SW 1271 (cell line): ENCODE measurements at regions not wholly inside any gene's neighbourhood (a gene's known extent, or its start where the extent isn't known, plus 50 kb on each side); places are given as distances from the start of the nearest gene placed in this dataset.
A peak's percentile ranks its signal among the peaks of the same experiment; 100 is the strongest.
"Not testable (repeated sequence)": the region's sequence is repeated elsewhere in the genome, so short reads cannot be mapped to it uniquely, and the experiment has no call there.

Experiments
- DNase-seq, 2 experiments: peaks; one replicate each; lab custom pipeline; 2025; lab: John Stamatoyannopoulos, UW

DNA sequence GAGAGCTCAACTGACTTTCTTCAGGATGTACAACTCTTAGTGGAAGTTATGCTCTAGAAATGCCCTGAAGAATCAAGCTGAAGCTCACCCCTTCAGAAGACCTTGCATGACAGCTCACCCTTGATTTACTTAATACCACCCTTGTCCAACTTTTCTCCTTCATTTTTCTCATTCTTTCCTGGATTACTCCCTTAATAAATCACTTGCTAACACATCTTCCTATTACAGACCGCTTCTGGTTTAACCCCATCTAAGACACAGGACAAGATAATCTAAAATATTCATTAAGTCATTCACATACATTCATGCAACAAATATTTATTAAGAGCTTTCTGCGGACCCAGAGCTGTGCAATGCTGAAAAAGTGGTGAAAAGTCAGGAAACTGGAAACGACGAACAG is 630.7 kb upstream of the RORB start:
- DNase-seq = no peak

GRCh38 chr9:73869264-73869663 is 627.9 kb upstream of the RORB start:
- DNase-seq = peak; percentile 93 to 96

DNA sequence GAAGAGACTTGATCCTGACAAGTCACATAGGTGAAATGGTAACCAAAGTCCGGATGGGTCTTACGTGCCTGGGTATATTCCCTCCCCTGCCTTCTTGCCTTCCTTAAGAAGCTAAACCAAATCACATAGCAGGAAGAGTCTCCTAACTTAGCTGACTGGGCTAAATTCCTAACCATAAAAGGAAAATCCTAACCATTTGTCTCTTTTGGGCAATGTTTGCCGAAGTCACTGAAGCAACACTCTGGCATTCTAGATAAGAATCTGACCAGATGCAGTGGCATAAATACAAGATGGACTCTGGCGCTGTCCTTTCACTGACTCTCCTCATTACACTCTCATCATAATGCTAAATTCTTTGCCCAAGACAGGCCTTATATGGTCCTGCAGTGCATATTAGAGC is 625.5 kb upstream of the RORB start:
- DNase-seq = no peak

- no peak for DNase-seq
These were observed 624.4 kb upstream of the RORB start for GRCh38 chr9:73872701-73873100.

GRCh38 chr9:73880101-73880500 is 617.0 kb upstream of the RORB start:
- DNase-seq = no peak

GRCh38 chr9:73889023-73889422 is 608.1 kb upstream of the RORB start:
- DNase-seq = no peak

- DNase-seq = no peak
These were observed 606.4 kb upstream of the RORB start for GRCh38 chr9:73890685-73891277.

- DNase-seq = no peak
These were observed 604.8 kb upstream of the RORB start for GRCh38 chr9:73892335-73892734.

DNA sequence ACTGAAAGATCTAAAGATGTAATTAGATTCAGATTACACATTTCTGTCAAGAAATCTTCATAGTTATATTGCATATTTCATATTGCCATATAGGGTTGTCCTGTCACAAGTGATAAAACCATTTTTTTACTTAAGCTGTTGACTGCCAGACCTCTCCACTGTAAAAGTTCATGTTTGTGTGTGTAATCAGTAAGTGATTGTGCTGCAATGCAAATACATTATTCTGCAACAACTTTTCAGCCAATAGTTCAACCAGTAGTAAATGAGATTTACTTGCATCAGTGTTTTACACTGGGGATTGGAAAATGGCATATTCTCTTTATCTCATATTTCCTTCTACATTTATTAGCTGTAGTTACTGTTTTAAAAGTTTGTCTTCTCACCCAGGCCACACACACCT is 603.9 kb upstream of the RORB start:
- DNase-seq = no peak

DNA sequence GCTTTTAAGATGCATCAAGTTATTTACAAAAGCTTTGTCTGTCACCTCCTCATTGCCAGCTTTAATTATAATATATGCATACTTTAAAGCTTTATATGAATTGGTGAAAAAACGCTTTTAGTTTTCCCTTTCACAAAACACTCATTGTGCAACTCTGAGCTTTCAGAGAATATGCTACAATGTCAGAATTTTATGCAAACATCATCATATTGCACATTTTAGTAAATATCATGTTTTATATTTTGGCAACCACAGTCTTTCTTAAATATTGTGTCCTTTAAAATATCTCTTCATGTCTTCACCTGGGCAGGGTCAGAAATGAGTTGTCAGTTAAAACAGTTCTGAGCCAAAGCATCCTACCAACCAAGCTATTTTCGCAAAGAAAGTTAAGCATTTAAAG is 601.1 kb upstream of the RORB start:
- DNase-seq = no peak

DNA sequence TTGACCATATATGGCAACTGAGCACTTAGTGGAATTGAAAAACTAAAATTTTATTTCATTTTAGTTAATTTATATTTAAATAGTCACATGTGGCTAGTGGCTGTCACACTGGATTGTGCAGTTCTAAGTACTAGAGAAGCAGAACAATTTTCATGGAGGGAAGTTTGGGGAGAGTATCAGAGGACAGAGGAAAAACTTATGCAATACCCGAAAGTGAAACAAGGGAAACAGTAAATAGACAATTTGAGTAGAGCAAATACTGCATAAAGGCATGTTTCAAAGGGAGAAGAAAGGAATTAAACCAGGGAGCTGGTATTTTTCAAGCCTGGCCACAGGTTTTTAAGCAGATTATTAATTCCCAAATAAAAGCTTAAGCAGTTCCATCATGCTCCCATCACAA is 590.5 kb upstream of the RORB start:
- no peak for DNase-seq

GRCh38 chr9:73911804-73912203 is 585.3 kb upstream of the RORB start:
- DNase-seq = no peak

- DNase-seq = peak in 1 of 2 experiments; percentile 10
These were observed 581.0 kb upstream of the RORB start for GRCh38 chr9:73916016-73916673.

DNA sequence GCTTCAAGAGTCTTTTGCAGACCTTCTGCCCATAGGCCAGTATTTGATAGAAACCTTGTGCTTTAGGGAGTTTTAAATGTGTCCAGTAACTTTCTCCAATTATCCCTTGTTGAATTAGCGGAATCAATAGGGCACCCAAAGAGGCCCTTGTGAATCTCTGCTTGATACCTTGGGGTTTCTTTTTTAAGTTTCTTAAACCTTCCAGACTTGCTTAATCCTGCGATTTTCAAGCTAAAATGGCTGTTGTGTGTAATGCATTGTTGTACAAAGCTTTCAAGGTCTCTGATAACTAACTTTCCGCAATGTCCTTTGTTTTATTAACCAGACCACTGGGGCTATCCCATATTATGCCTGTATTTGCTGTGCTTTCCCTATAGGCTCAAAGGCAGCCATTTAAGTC is 577.4 kb upstream of the RORB start:
- no peak for DNase-seq

- no peak for DNase-seq
These were observed 573.3 kb upstream of the RORB start for GRCh38 chr9:73923796-73924195.

- no peak for DNase-seq
These were observed 546.0 kb upstream of the RORB start for GRCh38 chr9:73951147-73951546.

DNA sequence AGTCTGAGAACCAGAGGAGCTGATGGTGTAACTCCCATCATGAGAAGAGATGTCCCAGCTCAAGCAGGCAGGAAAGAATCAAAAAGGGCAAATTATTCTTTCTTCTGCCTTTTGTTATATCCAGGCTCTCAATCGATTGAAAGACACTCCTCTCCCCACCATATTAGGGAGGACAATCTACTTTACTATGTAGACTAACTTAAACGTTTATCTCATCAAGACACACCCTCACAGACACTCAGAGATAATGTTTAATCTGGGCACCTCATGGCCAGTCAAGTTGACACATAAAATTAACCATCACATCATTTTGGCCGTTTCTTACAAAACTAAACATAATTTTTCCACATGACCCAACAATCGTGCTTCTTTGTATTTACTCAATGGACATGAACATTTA is 534.3 kb upstream of the RORB start:
- no peak for DNase-seq

DNA sequence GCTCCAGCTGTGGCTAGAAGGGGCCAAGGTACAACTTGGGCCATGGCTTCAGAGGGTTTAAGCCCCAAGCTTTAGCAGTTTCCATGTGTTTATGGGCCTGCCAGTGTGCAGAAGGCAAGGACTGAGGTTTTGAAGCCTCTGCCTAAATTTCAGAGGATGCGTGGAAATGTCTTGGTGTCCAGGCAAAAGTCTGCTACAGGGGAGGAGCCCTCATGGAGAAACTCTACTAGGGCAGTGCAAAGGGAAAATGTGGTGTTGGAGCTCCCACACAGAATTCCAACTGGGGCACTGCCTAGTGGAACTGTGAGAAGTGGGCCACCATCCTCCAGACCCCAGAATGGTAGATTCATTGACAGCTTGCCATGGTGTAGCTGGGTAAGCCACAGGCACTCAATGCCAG is 527.2 kb upstream of the RORB start:
- no peak for DNase-seq

DNA sequence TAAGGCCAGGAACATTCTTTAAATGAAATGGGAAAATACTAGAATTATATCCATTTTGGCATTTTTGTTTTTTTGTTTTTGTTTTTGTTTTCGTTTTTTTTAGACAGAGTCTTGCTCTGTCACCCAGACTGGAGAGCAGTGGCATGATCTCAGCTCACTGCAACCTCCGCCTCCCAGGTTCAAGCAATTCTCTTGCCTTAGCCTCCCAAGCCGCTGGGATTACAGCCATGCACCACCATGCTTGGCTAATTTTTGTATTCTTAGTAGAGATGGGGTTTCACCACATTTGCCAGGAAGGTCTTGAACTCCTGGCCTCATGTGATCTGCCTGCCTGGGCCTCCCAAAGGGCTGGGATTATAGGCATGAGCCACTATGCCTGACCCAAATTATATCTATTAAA is 520.7 kb upstream of the RORB start:
- DNase-seq = not testable (repeated sequence)

DNA sequence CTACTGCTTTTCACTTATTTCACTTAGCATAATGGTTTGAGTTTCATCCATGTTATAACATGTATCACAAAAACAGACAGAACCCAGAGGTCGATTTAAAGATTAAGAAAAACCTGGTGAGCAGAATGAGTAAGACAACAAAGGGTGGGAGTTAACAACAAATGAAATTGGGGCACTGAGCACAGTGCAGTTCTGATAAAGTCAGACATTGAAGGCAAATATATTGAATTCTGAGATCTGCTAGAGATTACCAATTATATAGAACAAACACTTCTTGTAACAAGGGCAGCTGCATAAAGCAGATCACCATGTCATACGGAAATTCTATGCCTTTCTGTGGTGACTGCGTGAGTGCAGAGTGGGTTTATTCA is 517.3 kb upstream of the RORB start:
- no peak for DNase-seq

- no peak for DNase-seq
These were observed 516.4 kb upstream of the RORB start for GRCh38 chr9:73980754-73981153.

DNA sequence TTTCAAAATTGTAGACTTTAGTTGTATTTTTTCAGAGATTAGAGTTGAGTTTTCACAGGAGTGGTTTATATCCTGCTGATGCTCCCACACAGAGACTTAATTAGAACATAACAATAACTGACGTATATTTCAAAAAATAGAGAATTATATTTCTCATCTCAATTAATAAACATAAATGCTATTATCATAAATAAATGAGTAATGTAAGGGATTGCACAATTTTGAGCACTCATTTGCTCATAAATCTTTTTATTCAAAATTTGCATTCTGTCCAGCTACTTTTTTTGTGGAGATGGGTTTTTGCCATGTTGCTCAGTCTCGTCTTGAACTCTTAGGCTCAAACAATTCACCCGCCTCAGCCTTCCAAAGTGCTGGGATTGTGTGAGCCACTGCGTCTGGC is 515.7 kb upstream of the RORB start:
- no peak for DNase-seq

DNA sequence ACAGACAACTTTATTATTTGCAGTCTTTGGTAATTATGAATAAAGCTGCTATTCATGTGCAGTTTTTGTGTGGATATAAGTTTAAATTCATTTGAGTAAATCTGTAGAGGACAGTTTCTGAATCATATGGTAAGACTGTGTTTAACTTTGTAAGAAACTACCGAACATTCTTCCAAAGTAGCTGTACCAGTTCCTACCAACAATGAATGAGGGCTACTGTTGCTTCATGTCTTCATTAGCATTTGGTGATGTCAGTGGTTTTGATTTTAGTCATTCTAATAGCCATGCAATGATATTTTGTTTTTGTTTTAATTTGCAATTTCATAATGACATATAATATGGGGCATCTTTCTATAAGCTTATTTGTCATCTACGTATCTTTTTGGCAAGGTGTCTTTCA is 501.3 kb upstream of the RORB start:
- DNase-seq = no peak

- no peak for DNase-seq
These were observed 500.3 kb upstream of the RORB start for GRCh38 chr9:73996844-73997243.
